KOPT-K1 (cell line): ENCODE measurements at regions not wholly inside any gene's neighbourhood (a gene's known extent, or its start where the extent isn't known, plus 50 kb on each side); places are given as distances from the start of the nearest gene placed in this dataset.

Source experiments
- H3K27ac ChIP-seq: fragments of 200-600 bp; sonication (generic); 2 replicates; pipeline ENCODE4 v1.5.1; 2016; ENCODE audit warnings: antibody characterized with exemption, mild to moderate bottlenecking, low read depth, low read length; ENCODE audit not compliant: poor library complexity, severe bottlenecking
- H3K36me3 ChIP-seq: fragments of 200-600 bp; sonication (generic); 2 replicates; pipeline ENCODE4 v1.5.1; 2017; ENCODE audit warnings: antibody characterized with exemption, mild to moderate bottlenecking, low read length, moderate library complexity; ENCODE audit not compliant: insufficient read depth
- H3K9me3 ChIP-seq: fragments of 200-600 bp; sonication (generic); 2 replicates; pipeline ENCODE4 v1.5.1; 2017; ENCODE audit warnings: antibody characterized with exemption, low read length, mild to moderate bottlenecking; ENCODE audit not compliant: insufficient read depth, poor library complexity, severe bottlenecking

GRCh38 chr6:44776344-44776743, 388.8 kb downstream of the CDC5L start:
- no peak overlapping the region for H3K27ac ChIP-seq
- H3K36me3 ChIP-seq = no peaks in the 10 kb centered on the region
- H3K9me3 ChIP-seq = no peaks in the 10 kb centered on the region

GRCh38 chr6:44778513-44778912, 391.0 kb downstream of the CDC5L start:
- Histone ChIP-seq H3K9me3 (peaks cover 4% of the 10 kb centered on the region), H3K27ac (no peak overlapping the region), H3K36me3 (no peaks in the 10 kb centered on the region)
